Chondrocyte (in vitro differentiated cells): ENCODE measurements at regions not wholly inside any gene's neighbourhood (a gene's known extent, or its start where the extent isn't known, plus 50 kb on each side); places are given as distances from the start of the nearest gene placed in this dataset.

ENCODE experiments used
- DNase-seq: peaks from one replicate; pipeline ENCODE4 v3.0.0; 2021; ENCODE audit warnings: mixed read lengths, low spot score
- H3K27ac Mint-ChIP-seq: one replicate; pipeline ENCODE4 v1.8.0; 2021; ENCODE audit warnings: mild to moderate bottlenecking, moderate library complexity, mixed read lengths; ENCODE audit not compliant: unreplicated experiment
- H3K27me3 Mint-ChIP-seq: 2 replicates; pipeline ENCODE4 v1.8.0; 2021; ENCODE audit warnings: low read depth, mixed read lengths
- H3K36me3 Mint-ChIP-seq: 2 replicates; pipeline ENCODE4 v1.8.0; 2021; ENCODE audit warnings: low read depth, mixed read lengths
- H3K4me1 Mint-ChIP-seq: 2 replicates; pipeline ENCODE4 v1.8.0; 2021; ENCODE audit warnings: low read depth, mild to moderate bottlenecking, mixed read lengths
- H3K4me3 Mint-ChIP-seq: one replicate; pipeline ENCODE4 v1.8.0; 2021; ENCODE audit warnings: mild to moderate bottlenecking, moderate library complexity, mixed read lengths; ENCODE audit not compliant: unreplicated experiment
- H3K9me3 Mint-ChIP-seq: 2 replicates; pipeline ENCODE4 v1.8.0; 2021; ENCODE audit warnings: low read depth, mixed read lengths
- TF ChIP-seq, protein P1 (sequence below): fragments of 200-600 bp; sonication (generic); IDR thresholded peaks from 2 replicates; pipeline ENCODE4 v1.5.0; 2021; ENCODE audit warnings: antibody characterized with exemption, mild to moderate bottlenecking, moderate library complexity

GRCh38 chr2:59046401-59047372 is 805.6 kb upstream of the FANCL start:
- Mint-ChIP-seq H3K27ac (no peak overlapping the region), H3K4me3 (no peak overlapping the region), H3K9me3 (no peaks in the 10 kb centered on the region), H3K4me1 (no peaks in the 10 kb centered on the region), H3K27me3 (peaks cover 3% of the 10 kb centered on the region), H3K36me3 (no peaks in the 10 kb centered on the region)
- DNase-seq = no peak
- TF ChIP-seq, protein P1, sequence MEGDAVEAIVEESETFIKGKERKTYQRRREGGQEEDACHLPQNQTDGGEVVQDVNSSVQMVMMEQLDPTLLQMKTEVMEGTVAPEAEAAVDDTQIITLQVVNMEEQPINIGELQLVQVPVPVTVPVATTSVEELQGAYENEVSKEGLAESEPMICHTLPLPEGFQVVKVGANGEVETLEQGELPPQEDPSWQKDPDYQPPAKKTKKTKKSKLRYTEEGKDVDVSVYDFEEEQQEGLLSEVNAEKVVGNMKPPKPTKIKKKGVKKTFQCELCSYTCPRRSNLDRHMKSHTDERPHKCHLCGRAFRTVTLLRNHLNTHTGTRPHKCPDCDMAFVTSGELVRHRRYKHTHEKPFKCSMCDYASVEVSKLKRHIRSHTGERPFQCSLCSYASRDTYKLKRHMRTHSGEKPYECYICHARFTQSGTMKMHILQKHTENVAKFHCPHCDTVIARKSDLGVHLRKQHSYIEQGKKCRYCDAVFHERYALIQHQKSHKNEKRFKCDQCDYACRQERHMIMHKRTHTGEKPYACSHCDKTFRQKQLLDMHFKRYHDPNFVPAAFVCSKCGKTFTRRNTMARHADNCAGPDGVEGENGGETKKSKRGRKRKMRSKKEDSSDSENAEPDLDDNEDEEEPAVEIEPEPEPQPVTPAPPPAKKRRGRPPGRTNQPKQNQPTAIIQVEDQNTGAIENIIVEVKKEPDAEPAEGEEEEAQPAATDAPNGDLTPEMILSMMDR = no peak

- TF ChIP-seq, protein P1 = no peak
- no peaks in the 10 kb centered on the region for H3K9me3 Mint-ChIP-seq
- no peak overlapping the region for H3K4me3 Mint-ChIP-seq
- no peaks in the 10 kb centered on the region for H3K36me3 Mint-ChIP-seq
- DNase-seq = no peak
- H3K27ac Mint-ChIP-seq = no peak overlapping the region
- H3K4me1 Mint-ChIP-seq = no peaks in the 10 kb centered on the region
- no peaks in the 10 kb centered on the region for H3K27me3 Mint-ChIP-seq
Measured at GRCh38 chr2:59044736-59045135, 803.6 kb upstream of the FANCL start.

- Mint-ChIP-seq H3K36me3 (peaks cover 2% of the 10 kb centered on the region), H3K9me3 (peaks cover 17% of the 10 kb centered on the region), H3K27ac (no peak overlapping the region), H3K4me1 (no peaks in the 10 kb centered on the region), H3K4me3 (no peak overlapping the region), H3K27me3 (no peaks in the 10 kb centered on the region)
- TF ChIP-seq, protein P1 = no peak
- DNase-seq = no peak
Measured at GRCh38 chr2:59041139-59041538, 800.0 kb upstream of the FANCL start.

- no peak overlapping the region for H3K27ac Mint-ChIP-seq
- no peak overlapping the region for H3K4me3 Mint-ChIP-seq
- H3K9me3 Mint-ChIP-seq = peaks cover 17% of the 10 kb centered on the region
- TF ChIP-seq, protein P1 = no peak
- peaks cover 2% of the 10 kb centered on the region for H3K36me3 Mint-ChIP-seq
- no peaks in the 10 kb centered on the region for H3K4me1 Mint-ChIP-seq
- DNase-seq = no peak
- peaks cover 1% of the 10 kb centered on the region for H3K27me3 Mint-ChIP-seq
Measured at GRCh38 chr2:59034837-59035236, 793.7 kb upstream of the FANCL start.

- Mint-ChIP-seq H3K4me1 (no peaks in the 10 kb centered on the region), H3K4me3 (no peak overlapping the region), H3K27me3 (peaks cover 1% of the 10 kb centered on the region), H3K27ac (no peak overlapping the region), H3K9me3 (peaks cover 17% of the 10 kb centered on the region), H3K36me3 (peaks cover 2% of the 10 kb centered on the region)
- no peak for DNase-seq
- TF ChIP-seq, protein P1 = no peak
Measured at GRCh38 chr2:59034106-59034505, 793.0 kb upstream of the FANCL start.
